SIG-M5 treated with dmso at 0.1 percent for 504 hours (cell line): ENCODE measurements at regions not wholly inside any gene's neighbourhood (a gene's known extent, or its start where the extent isn't known, plus 50 kb on each side); places are given as distances from the start of the nearest gene placed in this dataset.

Source experiments
- DNase-seq: peaks from one replicate; lab custom pipeline; 2025; ENCODE audit not compliant: unreplicated experiment; lab: John Stamatoyannopoulos, UW

DNA sequence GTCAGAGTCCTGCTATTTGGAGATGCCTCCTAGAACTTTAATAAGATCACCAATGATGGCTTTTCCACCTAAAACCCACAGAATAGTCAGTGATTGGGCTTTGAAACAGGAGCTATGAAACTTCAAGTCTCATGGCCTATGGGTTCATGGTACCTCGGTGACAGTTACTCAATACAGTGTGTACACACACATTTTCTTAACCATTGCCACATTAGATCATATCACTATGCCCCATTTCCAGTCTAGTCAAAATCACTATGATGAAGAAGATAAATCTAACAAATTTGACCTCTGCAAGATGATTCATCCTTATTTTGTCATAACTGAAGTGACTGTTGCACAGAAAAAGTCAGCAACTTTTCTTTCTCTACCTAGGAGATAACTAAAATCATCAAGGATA, 86.8 kb upstream of the OR13F1 start:
- DNase-seq, result no peak

- no peak for DNase-seq
Measured at GRCh38 chr9:104429031-104429546, 75.0 kb upstream of the OR13F1 start.

GRCh38 chr9:104435059-104435458, 69.0 kb upstream of the OR13F1 start:
- DNase-seq, result no peak

GRCh38 chr9:104448036-104448435, 56.0 kb upstream of the OR13F1 start:
- DNase-seq, result no peak
